ENCODE measurements at regions not wholly inside any gene's neighbourhood (a gene's known extent, or its start where the extent isn't known, plus 50 kb on each side); places are given as distances from the start of the nearest gene placed in this dataset.

DNA sequence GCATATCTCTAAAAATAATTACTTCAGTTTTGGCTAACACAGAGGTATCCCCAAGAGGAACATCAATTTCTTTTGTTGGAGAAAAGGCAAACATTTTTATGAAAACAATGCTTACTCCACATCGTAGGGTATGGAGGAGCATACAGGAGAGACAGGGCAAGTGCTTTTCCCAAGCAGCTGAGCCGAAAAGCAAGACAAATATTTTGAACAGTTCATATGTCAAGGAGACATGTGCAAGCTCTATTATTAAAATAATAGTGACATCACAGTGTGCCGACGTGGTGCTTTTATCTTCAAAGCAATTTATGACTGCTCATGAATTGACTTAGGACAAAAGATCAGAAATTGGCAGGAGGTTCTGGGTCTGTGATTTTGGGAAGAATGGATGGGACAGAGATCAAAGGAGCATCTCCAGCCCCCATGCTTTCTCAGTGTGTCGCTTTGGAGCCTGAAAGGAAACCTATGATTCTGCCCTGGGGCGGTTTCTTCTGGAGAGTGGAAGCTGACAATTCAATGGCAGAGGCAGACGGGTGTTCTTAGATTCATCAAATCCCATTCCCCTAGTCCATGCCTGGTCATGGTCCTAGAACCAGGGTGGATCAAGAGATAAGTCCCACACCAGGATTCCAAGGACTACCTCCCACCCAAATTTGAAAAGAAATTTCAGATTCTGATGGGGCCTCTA is 97.1 kb downstream of the JCAD start:
- no peak for DNase-seq (ENCODE audit: low spot score)

GRCh38 chr10:29961351-29961750 is 98.0 kb downstream of the JCAD start:
- no peak for DNase-seq (ENCODE audit: low spot score)

DNA sequence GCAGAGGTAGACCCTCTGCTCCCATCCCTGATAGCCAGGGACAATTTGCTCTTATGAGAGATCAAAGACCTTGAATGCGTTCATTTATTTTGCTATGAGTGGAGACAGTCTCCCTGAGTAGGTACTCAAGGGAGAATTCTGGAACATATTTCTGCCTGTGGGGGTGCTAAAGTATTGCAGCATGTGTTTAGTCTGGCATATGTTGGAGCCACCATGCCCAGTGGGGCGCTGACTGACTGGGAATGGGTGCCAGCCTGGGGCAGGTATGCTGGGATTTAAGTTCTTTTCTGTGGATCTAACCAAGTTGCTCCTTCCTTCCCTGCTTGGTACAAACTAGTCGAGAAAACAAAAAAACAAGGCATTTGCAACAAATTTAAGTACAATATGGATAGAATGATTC is 99.1 kb downstream of the JCAD start:
- peak; percentile 42 for DNase-seq (ENCODE audit: low spot score)

- no peak for DNase-seq (ENCODE audit: low spot score)
Observed at GRCh38 chr10:29959586-29959985, 99.8 kb downstream of the JCAD start.

DNA sequence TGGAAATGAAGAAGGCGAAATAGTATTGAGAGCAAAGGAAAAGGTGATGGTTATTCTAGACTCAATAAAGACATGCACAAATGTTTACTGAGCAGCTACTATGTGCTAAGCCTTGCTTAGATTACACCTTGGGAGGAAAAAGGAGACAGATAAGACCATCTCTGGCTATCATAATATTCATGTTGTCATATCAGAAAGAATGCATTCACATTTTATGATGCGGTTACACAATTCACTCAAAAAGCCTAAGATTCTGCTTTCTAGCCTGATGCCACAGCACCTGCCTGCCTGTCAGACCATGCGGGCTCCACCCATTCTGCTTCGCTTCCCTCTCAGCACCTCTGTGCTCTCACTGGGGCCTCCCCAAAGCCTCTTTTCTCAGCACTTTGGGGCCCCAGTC is 100.9 kb downstream of the JCAD start:
- no peak for DNase-seq (ENCODE audit: low spot score)

- no peak for DNase-seq (ENCODE audit: low spot score)
Observed at GRCh38 chr10:29957907-29958331, 101.5 kb downstream of the JCAD start.

- no peak for DNase-seq (ENCODE audit: low spot score)
Observed at GRCh38 chr10:29957236-29957635, 102.2 kb downstream of the JCAD start.

DNA sequence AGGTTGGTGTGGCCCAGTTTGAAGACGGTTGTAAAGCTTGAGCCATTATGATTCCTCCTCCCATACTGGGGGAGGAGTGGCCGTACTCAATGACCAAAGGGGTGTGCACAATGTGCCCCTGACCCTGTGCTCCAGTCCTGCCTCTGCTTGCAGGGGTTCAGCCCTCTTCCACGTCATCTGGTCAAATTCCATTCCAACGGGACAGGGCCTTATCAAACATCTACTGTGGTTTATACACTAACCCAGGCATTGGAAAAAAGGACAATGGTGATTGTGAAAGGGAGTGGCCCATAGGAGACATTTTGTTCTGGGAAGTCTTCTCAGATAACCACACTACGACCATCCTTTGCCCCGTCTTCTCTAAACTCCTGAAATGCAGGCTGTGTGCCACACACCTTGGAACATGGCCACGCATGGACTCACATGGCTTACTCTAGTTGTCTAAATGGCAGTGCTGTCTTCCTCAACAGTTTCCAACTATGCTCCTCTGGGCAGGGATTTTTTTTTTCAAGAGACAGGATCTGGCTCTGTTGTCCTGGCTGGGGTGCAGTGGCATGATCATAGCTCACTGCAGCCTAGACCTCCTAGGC is 103.0 kb downstream of the JCAD start:
- no peak for DNase-seq (ENCODE audit: low spot score)

- DNase-seq (ENCODE audit: low spot score): no peak
Observed at GRCh38 chr10:29955329-29955935, 104.0 kb downstream of the JCAD start.

GRCh38 chr10:29951441-29951931 is 107.9 kb downstream of the JCAD start:
- no peak for DNase-seq (ENCODE audit: low spot score)

GRCh38 chr10:29950391-29950790 is 109.0 kb downstream of the JCAD start:
- DNase-seq (ENCODE audit: low spot score): no peak

GRCh38 chr10:29949411-29950011 is 109.9 kb downstream of the JCAD start:
- DNase-seq (ENCODE audit: low spot score): no peak

- DNase-seq (ENCODE audit: low spot score): no peak
Observed at GRCh38 chr10:29948881-29949355, 110.5 kb downstream of the JCAD start.

GRCh38 chr10:29947701-29948060 is 111.7 kb downstream of the JCAD start:
- no peak for DNase-seq (ENCODE audit: low spot score)

DNA sequence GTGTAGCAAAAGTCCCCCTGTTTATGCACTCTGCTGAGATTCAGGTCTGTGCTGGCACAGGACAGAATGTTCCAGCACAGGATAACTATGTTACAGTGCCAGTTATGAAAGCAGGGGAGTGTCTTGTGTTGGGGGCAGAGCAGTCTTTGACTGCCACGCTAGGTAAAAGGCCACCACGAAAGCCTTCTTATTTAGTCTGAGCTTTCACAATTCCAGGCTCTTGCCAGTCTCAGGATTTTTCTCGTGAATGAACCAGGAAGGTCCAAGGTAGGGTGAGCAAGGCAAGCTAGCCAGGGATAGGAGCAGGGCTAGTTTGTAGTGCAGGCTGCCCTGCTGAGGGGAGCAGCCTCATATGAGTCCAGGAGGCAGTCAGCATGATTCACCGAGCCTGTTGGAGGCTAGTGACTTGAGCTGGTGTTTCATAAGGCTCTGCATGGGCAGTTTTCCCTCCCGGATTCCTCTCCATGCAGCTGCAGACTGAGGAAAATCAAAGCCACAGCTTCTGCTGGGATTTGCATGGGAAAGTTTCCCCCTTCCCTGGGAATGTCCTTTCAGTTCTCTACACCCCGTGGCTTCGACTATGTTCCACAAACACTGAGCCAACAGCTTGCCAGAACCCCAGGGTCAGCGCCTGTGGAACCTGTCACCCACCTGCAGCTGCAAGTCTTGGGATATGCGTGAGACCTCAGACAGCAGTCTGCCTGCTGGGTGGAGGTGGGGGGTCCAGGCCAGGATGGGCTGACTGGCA is 112.3 kb downstream of the JCAD start:
- DNase-seq (ENCODE audit: low spot score): no peak

GRCh38 chr10:29946614-29946952 is 112.8 kb downstream of the JCAD start:
- DNase-seq (ENCODE audit: low spot score): no peak

- DNase-seq (ENCODE audit: low spot score): no peak
Observed at GRCh38 chr10:29941476-29941875, 117.9 kb downstream of the JCAD start.

DNA sequence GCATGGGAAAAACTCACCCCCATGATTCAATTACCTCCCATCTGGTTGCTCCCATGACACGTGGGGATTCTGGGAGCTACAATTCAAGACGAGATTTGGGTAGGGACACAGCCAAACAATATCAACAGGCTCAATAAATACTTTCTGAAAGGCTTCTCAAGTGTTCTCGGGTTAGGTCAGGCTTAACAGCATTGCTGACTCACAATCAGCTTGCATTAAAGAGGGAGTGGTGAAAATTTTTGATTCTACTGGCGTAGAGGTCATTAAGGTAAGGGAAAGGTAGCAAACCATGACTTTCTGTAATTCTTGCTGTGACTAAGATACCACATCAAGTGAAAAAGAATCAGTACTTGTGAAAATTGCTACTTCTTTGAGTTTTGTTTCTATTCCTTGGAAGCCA is 126.4 kb downstream of the JCAD start:
- DNase-seq (ENCODE audit: low spot score): no peak

DNA sequence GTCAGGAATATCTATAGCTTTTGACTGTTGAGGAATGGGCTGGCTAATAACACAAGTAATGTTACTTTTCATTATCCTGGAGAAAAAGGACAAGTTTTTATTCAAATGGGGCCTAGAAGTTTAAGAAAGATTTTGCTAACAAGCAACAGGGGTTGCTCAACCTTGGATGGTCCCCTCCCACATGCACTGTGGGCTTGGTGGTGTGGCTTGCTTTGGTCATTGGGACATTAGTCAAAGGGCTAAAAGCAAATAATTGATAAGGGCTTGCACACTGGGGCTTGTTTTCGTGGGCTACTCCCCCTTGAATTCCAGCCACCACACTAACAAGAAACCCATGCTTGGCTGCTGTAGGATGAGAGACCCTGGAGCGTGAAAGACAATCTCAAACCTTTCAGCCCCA is 127.6 kb downstream of the JCAD start:
- no peak for DNase-seq (ENCODE audit: low spot score)

GRCh38 chr10:29929006-29929405 is 130.4 kb downstream of the JCAD start:
- DNase-seq (ENCODE audit: low spot score): no peak

GRCh38 chr10:29926693-29927048 is 132.7 kb downstream of the JCAD start:
- DNase-seq (ENCODE audit: low spot score): no peak
